Amygdala (tissue), 56 donors: ENCODE measurements at regions not wholly inside any gene's neighbourhood (a gene's known extent, or its start where the extent isn't known, plus 50 kb on each side); places are given as distances from the start of the nearest gene placed in this dataset.
"Not testable (repeated sequence)": the region's sequence is repeated elsewhere in the genome, so short reads cannot be mapped to it uniquely, and the experiment has no call there.

Experiments used
- DNase-seq, 56 donors: peaks; one replicate each; lab custom pipeline; 2025; lab: John Stamatoyannopoulos, UW

- no peak for DNase-seq
These were observed 147.6 kb downstream of the PLK2 start for GRCh38 chr5:58312299-58312698.

GRCh38 chr5:58311526-58311925 lies 148.4 kb downstream of the PLK2 start:
- DNase-seq = no peak

- not testable (repeated sequence) for DNase-seq
These were observed 151.5 kb downstream of the PLK2 start for GRCh38 chr5:58308384-58308783.

- peak in 2 of 56 donors; percentile 1 for DNase-seq
These were observed 159.5 kb downstream of the PLK2 start for GRCh38 chr5:58300346-58300895.

- peak in 11 of 56 donors; percentile 0 to 25 (median 6) for DNase-seq
These were observed 160.6 kb downstream of the PLK2 start for GRCh38 chr5:58299256-58299655.

GRCh38 chr5:58294598-58295305 lies 165.1 kb downstream of the PLK2 start:
- no peak for DNase-seq

GRCh38 chr5:58288275-58288674 lies 171.6 kb downstream of the PLK2 start:
- not testable (repeated sequence) for DNase-seq

- no peak for DNase-seq
These were observed 173.1 kb downstream of the PLK2 start for GRCh38 chr5:58286741-58287140.

- no peak for DNase-seq
These were observed 174.0 kb downstream of the PLK2 start for GRCh38 chr5:58285900-58286299.

GRCh38 chr5:58284886-58285285 lies 175.0 kb downstream of the PLK2 start:
- DNase-seq = no peak

- no peak for DNase-seq
These were observed 178.7 kb downstream of the PLK2 start for GRCh38 chr5:58281189-58281588.

GRCh38 chr5:58279259-58279658 lies 180.6 kb downstream of the PLK2 start:
- DNase-seq = no peak

- no peak for DNase-seq
These were observed 183.5 kb downstream of the PLK2 start for GRCh38 chr5:58276431-58276830.

- no peak for DNase-seq
These were observed 184.4 kb downstream of the PLK2 start for GRCh38 chr5:58275516-58275915.

GRCh38 chr5:58274191-58274590 lies 185.7 kb downstream of the PLK2 start:
- DNase-seq = no peak

GRCh38 chr5:58273711-58274110 lies 186.2 kb downstream of the PLK2 start:
- DNase-seq = no peak

- DNase-seq = no peak
These were observed 191.6 kb downstream of the PLK2 start for GRCh38 chr5:58268268-58268667.

- no peak for DNase-seq
These were observed 193.5 kb downstream of the PLK2 start for GRCh38 chr5:58266402-58266801.

- DNase-seq = no peak
These were observed 194.5 kb downstream of the PLK2 start for GRCh38 chr5:58265246-58265930.

GRCh38 chr5:58264276-58264675 lies 195.6 kb downstream of the PLK2 start:
- DNase-seq = no peak

GRCh38 chr5:58263296-58263695 lies 196.6 kb downstream of the PLK2 start:
- DNase-seq = no peak

- DNase-seq = no peak
These were observed 197.7 kb downstream of the PLK2 start for GRCh38 chr5:58262226-58262625.
